Brain microvascular endothelial cell (primary cell): ENCODE measurements at regions not wholly inside any gene's neighbourhood (a gene's known extent, or its start where the extent isn't known, plus 50 kb on each side); places are given as distances from the start of the nearest gene placed in this dataset.

Experiments
- DNase-seq: peaks from one replicate; pipeline ENCODE4 v3.0.0-alpha.2; 2020
- H3K27ac ChIP-seq: fragments of 250-450 bp; sonication (Bioruptor Pico); 2 replicates; pipeline ENCODE4 v1.5.1; 2020; ENCODE audit warnings: mild to moderate bottlenecking, moderate library complexity
- H3K27me3 ChIP-seq: fragments of 250-450 bp; sonication (Bioruptor Pico); replicated peaks from 2 replicates; pipeline ENCODE4 v1.5.1; 2020; ENCODE audit warnings: mild to moderate bottlenecking
- H3K36me3 ChIP-seq: fragments of 250-450 bp; sonication (Bioruptor Pico); replicated peaks from 2 replicates; pipeline ENCODE4 v1.5.1; 2020; ENCODE audit warnings: mild to moderate bottlenecking
- H3K4me3 ChIP-seq: 2 replicates; pipeline ENCODE4 v1.5.1; 2011; ENCODE audit warnings: low read depth, mild to moderate bottlenecking, control low read depth, low read length, moderate library complexity
- in situ Hi-C: cut with HindIII; loops from 2 replicates; pipeline ENCODE4 v1.10.0; 2017; ENCODE audit warnings: low sequenced_read_pairs, low pct_ligation_motif_present
- TF ChIP-seq, protein P1 (sequence below): IDR thresholded peaks from 2 replicates; pipeline ENCODE4 v1.5.1; 2011; ENCODE audit warnings: low read depth, mild to moderate bottlenecking, moderate library complexity, low read length, control low read depth, inconsistent platforms; ENCODE audit errors: missing control alignments

DNA sequence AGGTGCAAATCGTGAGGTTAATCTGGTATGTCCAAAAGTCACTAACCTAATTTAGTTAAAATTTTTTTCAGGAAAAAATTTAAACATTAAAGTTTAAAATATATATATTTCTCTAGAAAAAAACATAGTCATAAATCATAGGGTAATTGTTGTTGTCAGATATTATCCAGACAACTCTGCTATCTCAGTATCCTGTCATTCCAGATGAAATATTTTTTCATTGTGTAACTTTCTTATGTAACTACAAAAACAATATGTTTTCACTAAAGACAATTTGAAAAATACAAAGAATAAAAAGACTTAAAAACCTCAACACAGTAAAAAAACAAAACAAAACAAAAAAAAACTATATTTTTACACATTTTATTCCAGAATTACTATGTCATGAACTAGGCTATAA lies 57.6 kb downstream of the TENT5A start:
- H3K27me3 ChIP-seq, result no peaks in the 10 kb centered on the region
- in situ Hi-C loops, result no loop called here
- no peaks in the 10 kb centered on the region for H3K36me3 ChIP-seq
- no peak overlapping the region for H3K4me3 ChIP-seq
- TF ChIP-seq, protein P1, sequence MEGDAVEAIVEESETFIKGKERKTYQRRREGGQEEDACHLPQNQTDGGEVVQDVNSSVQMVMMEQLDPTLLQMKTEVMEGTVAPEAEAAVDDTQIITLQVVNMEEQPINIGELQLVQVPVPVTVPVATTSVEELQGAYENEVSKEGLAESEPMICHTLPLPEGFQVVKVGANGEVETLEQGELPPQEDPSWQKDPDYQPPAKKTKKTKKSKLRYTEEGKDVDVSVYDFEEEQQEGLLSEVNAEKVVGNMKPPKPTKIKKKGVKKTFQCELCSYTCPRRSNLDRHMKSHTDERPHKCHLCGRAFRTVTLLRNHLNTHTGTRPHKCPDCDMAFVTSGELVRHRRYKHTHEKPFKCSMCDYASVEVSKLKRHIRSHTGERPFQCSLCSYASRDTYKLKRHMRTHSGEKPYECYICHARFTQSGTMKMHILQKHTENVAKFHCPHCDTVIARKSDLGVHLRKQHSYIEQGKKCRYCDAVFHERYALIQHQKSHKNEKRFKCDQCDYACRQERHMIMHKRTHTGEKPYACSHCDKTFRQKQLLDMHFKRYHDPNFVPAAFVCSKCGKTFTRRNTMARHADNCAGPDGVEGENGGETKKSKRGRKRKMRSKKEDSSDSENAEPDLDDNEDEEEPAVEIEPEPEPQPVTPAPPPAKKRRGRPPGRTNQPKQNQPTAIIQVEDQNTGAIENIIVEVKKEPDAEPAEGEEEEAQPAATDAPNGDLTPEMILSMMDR, result no peak
- DNase-seq, result no peak
- no peak overlapping the region for H3K27ac ChIP-seq

DNA sequence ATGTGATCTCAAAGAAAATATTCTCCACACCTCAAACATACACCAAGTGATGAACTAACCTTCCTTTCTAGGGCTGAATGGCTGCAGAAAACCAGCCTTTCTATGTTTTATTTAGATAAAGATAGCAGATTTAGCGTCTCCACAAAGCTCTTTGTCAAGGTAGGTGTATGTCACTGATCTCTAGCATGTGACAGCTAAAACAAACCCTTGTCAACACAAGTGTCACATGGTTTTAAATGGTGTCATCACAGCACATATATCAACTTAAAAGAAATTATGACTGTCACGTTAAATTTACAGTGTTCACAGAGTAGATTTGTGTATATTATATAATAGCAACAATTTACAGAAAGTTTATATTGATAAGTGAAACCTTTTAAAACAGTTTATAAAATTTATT lies 58.3 kb downstream of the TENT5A start:
- in situ Hi-C loops, result no loop called here
- TF ChIP-seq, protein P1, result no peak

DNA sequence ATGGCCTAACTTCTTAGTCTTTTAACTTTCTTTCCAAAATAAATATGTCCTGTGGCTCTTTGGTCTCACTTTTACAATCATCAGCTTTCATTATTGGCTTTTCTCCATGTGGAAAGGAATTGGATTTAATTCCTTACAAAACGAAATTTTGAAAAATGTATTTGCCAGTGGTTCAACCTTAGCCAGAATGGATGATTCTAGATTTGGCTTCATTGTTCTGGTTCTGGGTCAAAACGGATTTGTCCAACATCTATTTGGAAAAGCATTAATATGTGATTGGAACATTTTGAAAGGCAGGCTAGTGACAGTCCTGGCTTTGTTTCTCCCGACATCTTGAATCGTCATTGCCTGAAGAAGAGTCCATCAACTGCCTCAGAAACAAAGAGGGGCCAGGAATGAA lies 59.2 kb downstream of the TENT5A start:
- DNase-seq, result no peak
- H3K36me3 ChIP-seq, result no peaks in the 10 kb centered on the region
- H3K4me3 ChIP-seq, result no peak overlapping the region
- in situ Hi-C loops, result no loop called here
- H3K27me3 ChIP-seq, result no peaks in the 10 kb centered on the region
- TF ChIP-seq, protein P1, result no peak
- no peak overlapping the region for H3K27ac ChIP-seq

More for the DNA sequence above, 58.3 kb downstream of the TENT5A start:
- no peak for DNase-seq
- Histone ChIP-seq H3K36me3 (no peaks in the 10 kb centered on the region), H3K27me3 (no peaks in the 10 kb centered on the region), H3K27ac (no peak overlapping the region), H3K4me3 (no peak overlapping the region)

DNA sequence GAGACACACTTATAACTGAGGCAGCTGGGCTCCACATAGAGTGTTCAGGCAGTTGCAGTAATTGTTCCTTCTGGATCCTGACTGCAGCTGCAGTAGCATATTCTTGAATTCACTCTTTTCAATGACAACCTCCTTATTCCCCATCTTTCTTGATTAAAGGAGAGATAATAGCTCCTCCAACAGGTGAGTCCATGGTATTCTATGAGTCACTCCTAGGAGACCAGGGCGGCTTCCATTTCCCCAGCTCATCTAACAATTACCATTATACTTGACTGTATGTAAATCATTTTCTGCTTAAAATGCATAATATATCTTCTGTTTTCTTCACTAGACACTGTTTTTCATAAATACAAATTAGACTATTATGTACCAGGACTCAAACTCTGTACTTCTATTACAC lies 62.4 kb downstream of the TENT5A start:
- in situ Hi-C loops, result no loop called here
- H3K4me3 ChIP-seq, result no peak overlapping the region
- no peak for DNase-seq
- TF ChIP-seq, protein P1, result no peak
- H3K27me3 ChIP-seq, result no peaks in the 10 kb centered on the region
- no peak overlapping the region for H3K27ac ChIP-seq
- H3K36me3 ChIP-seq, result no peaks in the 10 kb centered on the region

DNA sequence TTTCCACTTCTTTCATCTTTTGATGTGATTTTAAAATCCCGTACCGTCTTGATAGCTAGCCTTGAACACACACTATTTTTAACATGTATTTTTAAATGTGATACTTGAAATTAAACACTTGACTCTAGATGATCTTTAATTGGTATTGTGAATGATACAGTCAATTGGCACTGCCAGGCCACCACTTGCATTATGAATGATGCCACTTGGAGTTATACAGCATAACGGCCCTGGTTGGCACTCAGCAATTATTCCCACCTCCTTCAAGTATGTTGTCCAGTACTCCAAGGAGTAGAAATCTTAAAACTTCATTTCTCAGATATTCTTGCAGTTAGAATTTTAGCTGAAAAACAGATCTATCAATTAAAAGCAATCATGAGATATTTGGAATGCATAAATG lies 62.9 kb downstream of the TENT5A start:
- Histone ChIP-seq H3K27me3 (no peaks in the 10 kb centered on the region), H3K27ac (no peak overlapping the region), H3K4me3 (no peak overlapping the region), H3K36me3 (no peaks in the 10 kb centered on the region)
- TF ChIP-seq, protein P1, result no peak
- in situ Hi-C loops, result no loop called here
- no peak for DNase-seq

DNA sequence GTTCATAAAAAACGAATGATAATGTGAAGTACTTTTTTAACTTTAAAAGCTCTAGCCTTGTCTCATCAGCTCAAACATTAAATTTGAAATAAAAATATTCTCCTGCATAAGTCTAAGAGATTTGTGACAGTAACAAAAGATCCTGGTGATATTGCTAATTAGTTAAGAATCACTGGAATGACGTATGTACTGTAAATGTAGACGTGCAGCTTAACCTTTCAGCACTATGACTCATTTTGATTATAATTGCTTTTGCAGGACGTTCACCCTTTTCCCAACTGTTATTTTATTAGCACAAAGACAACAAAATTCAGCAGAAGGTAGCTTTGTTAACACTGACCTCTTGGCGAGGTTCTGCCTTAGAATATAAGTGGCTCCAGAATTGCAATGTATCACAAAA lies 68.6 kb downstream of the TENT5A start:
- no peak overlapping the region for H3K27ac ChIP-seq
- no peaks in the 10 kb centered on the region for H3K27me3 ChIP-seq
- H3K4me3 ChIP-seq, result no peak overlapping the region
- no peaks in the 10 kb centered on the region for H3K36me3 ChIP-seq
- TF ChIP-seq, protein P1, result no peak
- DNase-seq, result no peak
- in situ Hi-C loops, result no loop called here
